DMS79 treated with DMSO at 0.1 percent for 48 hours (cell line): ENCODE measurements at regions not wholly inside any gene's neighbourhood (a gene's known extent, or its start where the extent isn't known, plus 50 kb on each side); places are given as distances from the start of the nearest gene placed in this dataset.
"Not testable (repeated sequence)": the region's sequence is repeated elsewhere in the genome, so short reads cannot be mapped to it uniquely, and the experiment has no call there.

Experiments used
- DNase-seq: peaks from one replicate; lab custom pipeline; 2025; lab: John Stamatoyannopoulos, UW

GRCh38 chr5:118468085-118468484 lies 520.3 kb downstream of the DTWD2 start:
- no peak for DNase-seq

DNA sequence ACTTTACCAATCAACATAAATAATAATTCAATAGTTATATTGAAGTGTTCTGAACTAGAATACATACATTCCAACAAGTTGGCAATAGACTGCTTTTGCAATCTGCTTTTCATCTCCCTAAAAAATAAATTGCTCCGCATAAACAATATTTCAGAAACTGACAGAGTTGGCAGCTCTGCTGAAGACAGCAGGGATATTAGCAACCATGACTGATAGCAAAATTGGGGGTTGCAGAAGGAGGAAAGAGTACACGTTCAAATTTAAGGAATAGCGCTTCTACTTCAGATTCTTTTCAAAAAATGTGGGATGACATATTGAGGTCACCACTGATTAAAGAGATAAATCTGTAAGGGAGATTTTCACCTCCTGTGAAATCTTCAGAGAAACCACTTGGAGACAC lies 521.2 kb downstream of the DTWD2 start:
- DNase-seq: no peak

GRCh38 chr5:118466418-118466817 lies 521.9 kb downstream of the DTWD2 start:
- DNase-seq: no peak

DNA sequence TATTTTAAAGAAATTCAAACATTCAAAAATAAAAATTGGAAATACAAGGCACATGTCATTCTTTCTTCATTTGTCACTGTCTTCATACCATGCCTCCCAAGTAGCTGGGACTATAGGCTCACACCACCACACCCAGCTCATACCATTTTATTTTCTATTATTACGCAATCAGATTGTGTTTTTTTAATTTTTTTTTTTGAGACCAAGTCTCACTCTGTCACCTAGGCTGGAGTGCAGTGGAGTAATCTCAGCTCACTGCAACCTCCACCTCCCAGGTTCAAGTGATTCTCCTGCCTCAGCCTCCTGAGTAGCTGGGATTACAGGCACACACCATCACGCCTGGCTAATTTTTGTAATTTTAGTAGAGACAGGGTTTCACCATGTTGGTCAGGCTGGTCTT lies 526.1 kb downstream of the DTWD2 start:
- not testable (repeated sequence) for DNase-seq

GRCh38 chr5:118461436-118461835 lies 526.9 kb downstream of the DTWD2 start:
- DNase-seq: no peak

DNA sequence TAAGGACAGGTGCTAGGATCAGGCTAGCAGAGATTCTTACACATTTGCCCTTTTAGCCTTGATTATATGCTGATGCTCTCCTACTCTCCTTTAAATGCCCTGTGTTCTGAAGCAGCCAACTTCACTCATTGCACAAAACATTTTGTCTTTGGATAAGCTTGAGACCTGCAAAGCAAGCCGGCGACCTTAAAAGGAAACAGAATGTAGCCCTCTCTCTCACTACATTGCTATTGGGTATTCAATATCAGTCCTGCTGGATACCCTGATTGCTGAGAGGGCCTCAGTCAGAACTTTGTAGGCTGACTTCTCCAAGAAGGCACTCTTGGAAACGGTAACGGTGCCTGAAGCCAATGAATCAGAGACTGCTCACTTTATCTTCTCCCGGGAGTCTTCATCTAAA lies 528.9 kb downstream of the DTWD2 start:
- no peak for DNase-seq

DNA sequence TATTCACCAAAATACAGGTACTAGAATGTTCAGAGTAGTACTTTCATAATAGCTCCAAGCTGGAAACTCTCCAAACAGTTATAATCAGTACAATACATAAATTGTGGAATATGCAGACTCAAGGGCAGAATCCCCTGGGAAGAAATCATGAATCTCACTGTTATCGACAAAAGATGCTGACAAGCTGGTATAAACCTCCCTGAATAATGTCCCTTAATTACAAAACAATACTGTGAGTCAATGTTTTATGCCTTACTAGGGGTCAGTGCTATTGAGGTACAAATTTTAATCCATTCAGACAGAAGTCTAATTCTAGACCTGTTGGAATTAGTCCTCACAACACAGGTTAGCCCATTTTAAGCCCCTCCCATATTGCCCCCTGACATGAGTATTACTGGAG lies 532.3 kb downstream of the DTWD2 start:
- no peak for DNase-seq

GRCh38 chr5:118451697-118452247 lies 536.6 kb downstream of the DTWD2 start:
- no peak for DNase-seq

- DNase-seq: no peak
Observed at GRCh38 chr5:118450554-118451332, 537.6 kb downstream of the DTWD2 start.

DNA sequence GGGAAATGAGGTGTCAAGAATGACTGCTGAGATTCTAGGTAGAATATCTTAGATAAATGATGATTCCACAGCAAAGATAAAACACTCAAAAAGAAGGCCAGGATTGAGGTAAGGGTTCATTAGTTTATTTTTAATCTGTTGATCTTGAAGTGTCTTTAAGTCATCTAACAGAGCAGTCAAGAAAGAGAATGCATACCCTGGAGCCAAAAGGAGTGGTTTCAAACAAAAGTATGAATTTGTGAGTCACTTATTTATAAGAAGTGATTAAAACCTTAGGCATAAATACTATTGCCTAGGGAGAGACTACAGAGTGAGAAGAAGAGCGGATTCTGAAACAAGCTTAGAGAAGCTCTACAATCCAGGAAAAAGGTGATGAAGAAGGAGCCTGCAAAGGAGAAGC lies 541.0 kb downstream of the DTWD2 start:
- no peak for DNase-seq

DNA sequence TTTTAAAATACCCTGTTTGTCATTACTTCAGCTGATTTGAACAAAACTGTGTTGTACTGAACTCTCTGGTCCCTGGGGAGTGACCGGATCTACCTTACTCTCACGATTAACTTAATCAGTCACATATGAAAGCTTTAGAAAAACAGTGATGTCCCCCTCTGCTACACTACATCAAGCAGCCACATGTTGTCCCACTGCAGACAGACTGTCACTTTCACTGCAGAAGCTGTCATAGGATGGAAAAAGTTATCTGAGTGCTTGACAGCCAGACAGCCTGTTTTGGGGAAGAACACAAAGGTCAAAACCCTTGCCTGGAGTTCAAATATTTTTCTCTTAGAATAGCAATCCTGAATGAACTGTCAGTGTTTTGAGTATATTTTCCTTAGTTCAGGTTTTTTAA lies 546.4 kb downstream of the DTWD2 start:
- DNase-seq: no peak

DNA sequence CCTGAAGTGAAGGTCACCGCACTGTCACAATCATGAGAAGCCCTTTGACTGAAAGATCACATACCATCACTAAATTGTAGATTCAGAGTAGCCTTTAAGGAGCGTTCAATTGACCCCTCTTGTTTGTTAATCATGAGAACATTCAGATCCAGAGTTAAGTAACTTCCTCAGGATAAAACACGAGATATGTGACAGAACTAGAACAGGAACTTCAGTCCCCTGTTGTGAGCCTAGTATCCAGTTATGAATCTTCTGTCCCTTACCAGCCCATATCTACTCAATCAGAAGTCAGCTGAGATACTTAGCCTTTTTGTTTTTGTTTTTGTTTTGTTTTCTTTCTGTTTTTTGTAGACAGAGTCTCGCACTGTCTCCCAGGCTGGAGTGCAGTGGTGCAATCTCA lies 547.3 kb downstream of the DTWD2 start:
- DNase-seq: no peak

DNA sequence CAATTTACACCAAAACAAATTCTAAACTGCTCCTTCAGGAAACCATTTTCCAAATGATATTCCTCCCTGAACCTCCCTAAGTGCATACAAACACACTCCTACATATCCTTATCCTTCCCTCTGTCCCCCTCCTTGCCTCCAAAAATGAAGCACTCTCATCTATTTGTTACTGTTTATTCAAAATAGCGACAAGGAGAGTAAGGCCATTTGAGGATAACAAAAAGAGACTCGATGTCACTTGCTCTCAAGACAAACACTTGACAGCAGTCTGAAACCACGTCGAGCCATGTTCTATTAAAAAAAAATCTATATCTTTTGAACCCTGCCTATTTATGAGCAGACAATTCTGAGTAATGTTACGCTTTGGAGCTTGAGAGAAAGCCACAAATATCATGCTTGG lies 547.9 kb downstream of the DTWD2 start:
- peak; percentile 41 for DNase-seq

- DNase-seq: peak; percentile 57
Observed at GRCh38 chr5:118439831-118440230, 548.5 kb downstream of the DTWD2 start.

DNA sequence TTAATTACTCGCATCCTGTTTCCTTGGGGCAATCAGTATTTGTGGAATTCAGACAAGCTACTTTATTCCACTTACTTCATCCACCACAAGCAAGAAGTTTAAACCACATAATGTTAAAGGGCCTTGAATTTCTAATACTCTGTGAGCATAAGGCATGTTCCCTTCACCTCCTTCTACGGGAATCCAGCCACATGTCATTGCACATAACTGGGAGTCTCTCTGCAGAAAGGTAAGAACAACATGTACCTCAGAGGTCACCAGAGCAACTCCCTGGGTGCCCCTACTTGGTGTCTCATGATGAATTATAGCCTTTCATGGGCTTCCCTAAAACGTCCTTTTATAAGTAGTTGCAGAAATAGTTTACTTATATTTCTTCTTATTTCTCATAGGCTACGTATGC lies 553.2 kb downstream of the DTWD2 start:
- DNase-seq: no peak

DNA sequence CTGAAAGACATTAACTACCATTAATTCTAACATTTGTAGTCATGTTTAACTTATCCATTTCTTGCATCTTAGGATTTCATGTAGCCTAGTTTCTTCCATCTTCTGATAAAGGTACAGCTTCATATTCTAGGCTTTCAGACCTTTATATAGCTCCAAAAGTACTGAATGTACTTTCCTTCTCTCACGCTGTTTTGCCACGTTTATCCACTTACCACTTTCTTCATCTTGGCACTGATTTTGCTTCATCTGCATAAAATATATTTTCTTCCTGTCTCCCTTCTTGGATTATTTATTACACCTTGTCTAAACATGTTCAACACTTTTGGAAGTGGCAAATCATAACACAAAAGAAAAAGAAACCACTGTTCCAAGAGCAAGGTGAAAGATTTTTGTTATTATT lies 553.8 kb downstream of the DTWD2 start:
- no peak for DNase-seq

- no peak for DNase-seq
Observed at GRCh38 chr5:118430076-118430475, 558.3 kb downstream of the DTWD2 start.

DNA sequence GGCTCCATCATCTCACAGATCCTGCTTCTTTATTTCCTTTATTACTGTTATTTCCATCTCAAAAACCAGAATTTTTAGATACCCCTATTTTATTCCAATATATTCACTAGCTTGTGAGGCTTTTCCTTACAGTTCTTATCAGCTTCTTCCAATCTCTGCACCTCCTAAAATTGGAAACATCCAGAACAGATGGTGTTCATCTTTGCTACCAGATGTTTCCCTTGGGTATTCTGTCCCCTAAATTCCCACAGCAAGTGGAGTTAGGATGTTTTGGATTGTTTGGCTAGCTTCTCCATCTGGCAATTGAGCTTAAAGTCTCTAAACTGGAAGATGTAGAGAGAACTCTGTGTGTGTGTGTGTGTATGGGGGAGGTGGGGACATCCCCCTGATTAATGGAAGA lies 580.4 kb downstream of the DTWD2 start:
- DNase-seq: no peak

DNA sequence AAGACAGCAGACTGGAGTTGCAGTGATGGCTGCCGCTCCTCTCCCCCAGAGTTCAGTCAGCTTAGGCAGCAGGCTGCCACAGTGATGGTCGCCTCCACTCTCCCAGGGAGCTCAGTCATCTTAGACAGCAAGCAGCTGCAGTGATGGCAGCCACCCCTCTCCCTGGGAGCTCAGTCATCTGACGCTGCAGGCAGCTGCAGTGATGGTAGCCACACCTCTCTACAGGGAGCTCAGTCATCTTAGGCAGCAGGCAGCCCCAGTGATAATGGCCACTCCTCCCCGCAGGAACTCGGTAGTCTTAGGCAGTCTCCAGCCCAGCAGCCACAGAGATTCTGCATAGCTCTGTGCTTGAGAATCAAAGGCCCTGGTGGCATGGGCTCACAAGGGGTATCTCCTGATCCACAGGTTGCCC lies 582.7 kb downstream of the DTWD2 start:
- no peak for DNase-seq

DNA sequence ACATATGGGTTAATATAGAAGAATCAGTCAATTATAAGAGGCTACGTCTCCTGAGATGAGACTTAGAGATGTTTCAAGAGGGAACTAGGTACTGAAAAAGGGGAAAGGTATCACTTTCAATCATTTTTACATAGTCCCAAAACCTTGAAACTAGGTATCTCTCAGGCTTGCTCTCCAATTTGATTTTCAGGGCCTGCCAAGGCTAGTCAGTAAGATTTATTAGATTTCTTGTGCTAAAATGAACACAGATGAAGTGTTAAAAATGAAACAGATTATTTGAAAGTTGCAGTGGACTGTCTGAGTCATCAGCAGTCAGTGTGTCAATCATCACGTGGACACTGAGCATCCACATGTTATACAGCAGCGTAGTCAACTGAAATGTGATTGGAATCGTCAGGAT lies 591.1 kb downstream of the DTWD2 start:
- no peak for DNase-seq

DNA sequence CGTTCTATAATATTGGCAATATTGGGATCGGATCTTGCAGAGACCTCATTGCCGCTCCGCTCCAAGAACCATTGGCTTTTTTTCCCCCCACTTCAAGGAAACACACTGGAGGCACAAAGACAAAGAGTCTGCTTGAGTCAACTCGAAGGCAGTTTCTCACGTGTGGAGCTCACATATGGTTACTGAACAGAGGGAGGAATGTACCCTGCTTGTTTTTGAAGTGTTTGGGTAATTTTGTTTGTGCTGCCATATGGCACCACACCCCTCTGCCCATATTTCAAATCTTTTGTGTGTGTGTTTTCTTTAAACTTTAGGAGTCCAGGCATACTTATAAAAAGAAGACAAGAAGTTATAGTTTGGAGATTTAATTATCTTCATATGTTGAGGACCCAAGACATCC lies 595.9 kb downstream of the DTWD2 start:
- DNase-seq: no peak

DNA sequence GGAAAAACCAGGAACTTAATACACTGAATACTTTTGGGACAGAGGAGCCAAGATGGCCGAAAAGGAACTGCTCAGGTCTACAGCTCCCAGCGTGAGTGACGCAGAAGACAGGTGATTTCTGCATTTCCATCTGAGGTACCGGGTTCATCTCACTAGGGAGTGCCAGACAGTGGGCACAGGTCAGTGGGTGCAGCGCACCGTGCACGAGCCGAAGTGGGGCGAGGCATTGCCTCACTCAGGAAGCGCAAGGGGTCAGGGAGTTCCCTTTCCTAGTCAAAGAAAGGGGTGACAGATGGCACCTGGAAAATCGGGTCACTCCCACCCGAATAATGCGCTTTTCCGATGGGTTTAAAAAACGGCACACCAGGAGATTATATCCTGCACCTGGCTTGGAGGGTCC lies 605.4 kb downstream of the DTWD2 start:
- not testable (repeated sequence) for DNase-seq

GRCh38 chr5:118379470-118379869 lies 608.9 kb downstream of the DTWD2 start:
- DNase-seq: peak; percentile 3

- no peak for DNase-seq
Observed at GRCh38 chr5:118378959-118379358, 609.4 kb downstream of the DTWD2 start.
